Neural progenitor cell (in vitro differentiated cells): ENCODE measurements at regions not wholly inside any gene's neighbourhood (a gene's known extent, or its start where the extent isn't known, plus 50 kb on each side); places are given as distances from the start of the nearest gene placed in this dataset.

Experiments used
- DNase-seq: peaks from one replicate; pipeline ENCODE4 v3.0.0-alpha.2; 2016; ENCODE audit warnings: low spot score
- H2AFZ ChIP-seq: fragments of 200-600 bp; sonication (generic); replicated peaks from 2 replicates; pipeline ENCODE4 v1.6.1; 2016; ENCODE audit warnings: antibody characterized with exemption
- H3F3A ChIP-seq: fragments of 200-600 bp; sonication (generic); 2 replicates; pipeline ENCODE4 v1.6.1; 2016; ENCODE audit warnings: antibody characterized with exemption, low read depth
- H3K27ac ChIP-seq: fragments of 200-600 bp; sonication (generic); 2 replicates; pipeline ENCODE4 v1.5.1; 2016; ENCODE audit warnings: mild to moderate bottlenecking
- H3K27me3 ChIP-seq: fragments of 200-600 bp; sonication (generic); 2 replicates; pipeline ENCODE4 v1.6.1; 2016; ENCODE audit warnings: mild to moderate bottlenecking, moderate library complexity
- H3K36me3 ChIP-seq: fragments of 200-600 bp; sonication (generic); 2 replicates; pipeline ENCODE4 v1.5.1; 2016
- H3K4me1 ChIP-seq: fragments of 200-600 bp; sonication (generic); 2 replicates; pipeline ENCODE4 v1.6.1; 2016; ENCODE audit warnings: mixed run types
- H3K4me2 ChIP-seq: fragments of 200-600 bp; sonication (generic); 2 replicates; pipeline ENCODE4 v1.6.1; 2016
- H3K4me3 ChIP-seq: fragments of 200-600 bp; sonication (generic); 2 replicates; pipeline ENCODE4 v1.5.1; 2016
- H3K79me2 ChIP-seq: fragments of 200-600 bp; sonication (generic); 2 replicates; pipeline ENCODE4 v1.6.1; 2016; ENCODE audit warnings: low read depth
- H3K9ac ChIP-seq: fragments of 200-600 bp; sonication (generic); 2 replicates; pipeline ENCODE4 v1.6.1; 2016
- H3K9me3 ChIP-seq: fragments of 200-600 bp; sonication (generic); 2 replicates; pipeline ENCODE4 v1.5.1; 2016; ENCODE audit warnings: low read depth
- H4K20me1 ChIP-seq: fragments of 200-600 bp; sonication (generic); 2 replicates; pipeline ENCODE4 v1.6.1; 2016; ENCODE audit warnings: low read depth
- H3K27ac Mint-ChIP-seq: 3 replicates; pipeline ENCODE4 v1.8.0; 2021; ENCODE audit warnings: mixed read lengths
- H3K27me3 Mint-ChIP-seq: 2 replicates; pipeline ENCODE4 v1.8.0; 2022; ENCODE audit warnings: low read depth, mild to moderate bottlenecking, inconsistent platforms, moderate library complexity, mixed read lengths; ENCODE audit not compliant: insufficient read depth
- H3K36me3 Mint-ChIP-seq: 3 replicates; pipeline ENCODE4 v1.8.0; 2021; ENCODE audit warnings: mixed read lengths
- H3K4me1 Mint-ChIP-seq: 3 replicates; pipeline ENCODE4 v1.8.0; 2021; ENCODE audit warnings: mixed read lengths
- H3K4me3 Mint-ChIP-seq: 3 replicates; pipeline ENCODE4 v1.8.0; 2021; ENCODE audit warnings: mild to moderate bottlenecking, moderate library complexity, mixed read lengths
- H3K9me3 Mint-ChIP-seq: 3 replicates; pipeline ENCODE4 v1.8.0; 2020; ENCODE audit warnings: mixed read lengths
- EZH2 ChIP-seq: fragments of 200-600 bp; sonication (generic); IDR thresholded peaks from 2 replicates; pipeline ENCODE4 v1.6.1; 2017; ENCODE audit warnings: antibody characterized with exemption, mild to moderate bottlenecking, moderate library complexity
- EZH2phosphoT487 ChIP-seq: fragments of 200-600 bp; sonication (generic); IDR thresholded peaks from 2 replicates; pipeline ENCODE4 v1.6.1; 2017; ENCODE audit warnings: antibody characterized with exemption
- TF ChIP-seq, protein P1 (sequence below): fragments of 200-600 bp; sonication (generic); IDR thresholded peaks from 2 replicates; pipeline ENCODE4 v1.5.1; 2017; ENCODE audit warnings: antibody characterized with exemption, mild to moderate bottlenecking

GRCh38 chr7:54069843-54070242 is 472.3 kb upstream of the VSTM2A start:
- no peak overlapping the region for H3K27ac ChIP-seq
- TF ChIP-seq EZH2phosphoT487 = no peak
- TF ChIP-seq, protein P1, sequence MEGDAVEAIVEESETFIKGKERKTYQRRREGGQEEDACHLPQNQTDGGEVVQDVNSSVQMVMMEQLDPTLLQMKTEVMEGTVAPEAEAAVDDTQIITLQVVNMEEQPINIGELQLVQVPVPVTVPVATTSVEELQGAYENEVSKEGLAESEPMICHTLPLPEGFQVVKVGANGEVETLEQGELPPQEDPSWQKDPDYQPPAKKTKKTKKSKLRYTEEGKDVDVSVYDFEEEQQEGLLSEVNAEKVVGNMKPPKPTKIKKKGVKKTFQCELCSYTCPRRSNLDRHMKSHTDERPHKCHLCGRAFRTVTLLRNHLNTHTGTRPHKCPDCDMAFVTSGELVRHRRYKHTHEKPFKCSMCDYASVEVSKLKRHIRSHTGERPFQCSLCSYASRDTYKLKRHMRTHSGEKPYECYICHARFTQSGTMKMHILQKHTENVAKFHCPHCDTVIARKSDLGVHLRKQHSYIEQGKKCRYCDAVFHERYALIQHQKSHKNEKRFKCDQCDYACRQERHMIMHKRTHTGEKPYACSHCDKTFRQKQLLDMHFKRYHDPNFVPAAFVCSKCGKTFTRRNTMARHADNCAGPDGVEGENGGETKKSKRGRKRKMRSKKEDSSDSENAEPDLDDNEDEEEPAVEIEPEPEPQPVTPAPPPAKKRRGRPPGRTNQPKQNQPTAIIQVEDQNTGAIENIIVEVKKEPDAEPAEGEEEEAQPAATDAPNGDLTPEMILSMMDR = no peak
- TF ChIP-seq EZH2 = no peak

DNA sequence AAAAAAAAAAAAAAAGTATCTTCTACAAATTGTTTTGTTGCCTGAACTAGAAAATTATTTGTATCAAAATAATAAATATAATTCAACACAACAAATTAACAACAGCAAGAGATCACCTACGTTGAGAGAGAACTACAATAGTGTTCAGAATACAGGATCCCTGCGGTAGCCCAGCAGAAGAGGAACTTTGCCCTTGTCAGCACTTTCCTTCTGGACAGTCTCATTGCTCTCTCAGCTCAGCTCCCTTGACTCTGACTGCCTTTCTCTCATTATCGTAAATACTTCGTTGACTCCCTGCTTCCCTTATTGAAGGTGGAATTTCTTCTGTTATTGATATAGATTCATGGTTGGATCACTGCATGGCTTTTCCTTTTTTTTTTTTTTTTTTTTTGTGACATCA is 469.5 kb upstream of the VSTM2A start:
- Mint-ChIP-seq H3K4me1 (no peaks in the 10 kb centered on the region), H3K9me3 (no peaks in the 10 kb centered on the region), H3K4me3 (no peak overlapping the region), H3K36me3 (no peaks in the 10 kb centered on the region), H3K27me3 (no peaks in the 10 kb centered on the region), H3K27ac (no peak overlapping the region)
- Histone ChIP-seq H3K36me3 (no peaks in the 10 kb centered on the region), H3K4me3 (no peak overlapping the region), H3K4me1 (no peaks in the 10 kb centered on the region), H3K9me3 (no peaks in the 10 kb centered on the region), H2AFZ (no peak overlapping the region), H4K20me1 (no peaks in the 10 kb centered on the region), H3F3A (no peaks in the 10 kb centered on the region), H3K27ac (no peak overlapping the region), H3K9ac (no peak overlapping the region), H3K79me2 (no peaks in the 10 kb centered on the region), H3K4me2 (no peak overlapping the region), H3K27me3 (no peaks in the 10 kb centered on the region)
- DNase-seq = no peak
- TF ChIP-seq, protein P1 = no peak

More at GRCh38 chr7:54069843-54070242, 472.3 kb upstream of the VSTM2A start:
- Mint-ChIP-seq H3K4me1 (no peaks in the 10 kb centered on the region), H3K9me3 (no peaks in the 10 kb centered on the region), H3K36me3 (no peaks in the 10 kb centered on the region), H3K27ac (no peak overlapping the region), H3K4me3 (no peak overlapping the region), H3K27me3 (no peaks in the 10 kb centered on the region)
- Histone ChIP-seq H3K27me3 (no peaks in the 10 kb centered on the region), H4K20me1 (no peaks in the 10 kb centered on the region), H3K4me3 (no peak overlapping the region), H2AFZ (no peak overlapping the region), H3F3A (no peaks in the 10 kb centered on the region), H3K4me1 (no peaks in the 10 kb centered on the region), H3K4me2 (no peak overlapping the region), H3K79me2 (no peaks in the 10 kb centered on the region), H3K36me3 (no peaks in the 10 kb centered on the region), H3K9me3 (no peaks in the 10 kb centered on the region), H3K9ac (no peak overlapping the region)
- no peak for DNase-seq

- Mint-ChIP-seq H3K4me3 (no peak overlapping the region), H3K27ac (no peak overlapping the region), H3K36me3 (no peaks in the 10 kb centered on the region), H3K4me1 (no peaks in the 10 kb centered on the region), H3K9me3 (no peaks in the 10 kb centered on the region), H3K27me3 (no peaks in the 10 kb centered on the region)
- H4K20me1 ChIP-seq = no peaks in the 10 kb centered on the region
- TF ChIP-seq EZH2phosphoT487 (no peak), EZH2 (no peak)
- TF ChIP-seq, protein P1 = no peak
- no peaks in the 10 kb centered on the region for H3K9me3 ChIP-seq
- no peaks in the 10 kb centered on the region for H3F3A ChIP-seq
- no peak overlapping the region for H3K4me2 ChIP-seq
- H3K79me2 ChIP-seq = no peaks in the 10 kb centered on the region
- no peak for DNase-seq
- H3K27ac ChIP-seq = no peak overlapping the region
- H3K27me3 ChIP-seq = no peaks in the 10 kb centered on the region
- H2AFZ ChIP-seq = no peak overlapping the region
- no peaks in the 10 kb centered on the region for H3K4me1 ChIP-seq
- no peaks in the 10 kb centered on the region for H3K36me3 ChIP-seq
- no peak overlapping the region for H3K4me3 ChIP-seq
- H3K9ac ChIP-seq = no peak overlapping the region
Measured at GRCh38 chr7:54076616-54077015, 465.6 kb upstream of the VSTM2A start.

GRCh38 chr7:54080525-54080924 is 461.6 kb upstream of the VSTM2A start:
- Histone ChIP-seq H3K4me1 (no peaks in the 10 kb centered on the region), H3K4me2 (no peak overlapping the region), H3K27ac (no peak overlapping the region), H2AFZ (peak overlapping the region; percentile 67), H3K27me3 (no peaks in the 10 kb centered on the region), H3K79me2 (no peaks in the 10 kb centered on the region), H3K9me3 (no peaks in the 10 kb centered on the region), H4K20me1 (no peaks in the 10 kb centered on the region), H3K4me3 (no peak overlapping the region), H3K9ac (no peak overlapping the region), H3F3A (no peaks in the 10 kb centered on the region), H3K36me3 (no peaks in the 10 kb centered on the region)
- Mint-ChIP-seq H3K36me3 (no peaks in the 10 kb centered on the region), H3K9me3 (no peaks in the 10 kb centered on the region), H3K27ac (no peak overlapping the region), H3K27me3 (no peaks in the 10 kb centered on the region), H3K4me1 (no peaks in the 10 kb centered on the region), H3K4me3 (no peak overlapping the region)
- no peak for TF ChIP-seq EZH2phosphoT487
- TF ChIP-seq EZH2 = no peak
- TF ChIP-seq, protein P1 = no peak
- DNase-seq = no peak
